HEK293 (cell line): ENCODE measurements at regions not wholly inside any gene's neighbourhood (a gene's known extent, or its start where the extent isn't known, plus 50 kb on each side); places are given as distances from the start of the nearest gene placed in this dataset.

Experiments used
- CTCF ChIA-PET: fragments of 350-600 bp; formaldehyde crosslinking; extraction: SDS; loops from one replicate; lab custom pipeline; 2021; ENCODE audit warnings: antibody characterized with exemption; lab: Yijun Ruan, JAX
- POLR2A ChIA-PET: fragments of 300-600 bp; formaldehyde crosslinking; extraction: SDS; loops from one replicate; lab custom pipeline; 2020; ENCODE audit warnings: antibody characterized with exemption, inconsistent platforms; lab: Yijun Ruan, JAX
- H3K27ac ChIP-seq: fragments of 200-500 bp; sonication (Bioruptor generic); 2 replicates; pipeline ENCODE4 v1.5.1; 2014; ENCODE audit warnings: low read depth, low read length, control low read depth, inconsistent platforms; ENCODE audit errors: extremely low read depth
- H3K36me3 ChIP-seq, 2 experiments: fragments of 200-500 bp in 1 of 2; sonication (Bioruptor generic) in 1 of 2; 1 replicate in 1 of 2; 2 replicates in 1 of 2; pipeline ENCODE4 v1.5.1; 2014 to 2017; ENCODE audit warnings: inconsistent platforms in 2 of 2, low read length in 2 of 2; ENCODE audit not compliant: control insufficient read depth in 2 of 2, insufficient read depth in 1 of 2
- H3K4me1 ChIP-seq: fragments of 200-500 bp; sonication (Bioruptor generic); 2 replicates; pipeline ENCODE4 v1.5.1; 2014; ENCODE audit warnings: mild to moderate bottlenecking, low read length, inconsistent platforms; ENCODE audit not compliant: control insufficient read depth, insufficient read depth
- H3K4me3 ChIP-seq: 2 replicates; pipeline ENCODE4 v1.5.1; 2011; ENCODE audit warnings: low read depth, mild to moderate bottlenecking, control low read depth, low read length, moderate library complexity
- H3K9me3 ChIP-seq: fragments of 200-500 bp; sonication (Bioruptor generic); 2 replicates; pipeline ENCODE4 v1.5.1; 2014; ENCODE audit warnings: low read depth, low read length, inconsistent platforms; ENCODE audit not compliant: control insufficient read depth, insufficient read depth
- CTCF ChIP-seq: fragments of 450-650 bp; formaldehyde crosslinking; IDR thresholded peaks from 2 replicates; pipeline ENCODE4 v1.5.1; 2016; ENCODE audit warnings: missing biosample characterization, missing genetic modification characterization
- IKZF3 ChIP-seq: fragments of 450-650 bp; IDR thresholded peaks from 2 replicates; pipeline ENCODE4 v1.5.0; 2018; ENCODE audit warnings: missing biosample characterization, mild to moderate bottlenecking, missing genetic modification characterization, moderate library complexity
- INSM2 ChIP-seq: fragments of 450-650 bp; formaldehyde crosslinking; IDR thresholded peaks from 2 replicates; pipeline ENCODE4 v1.5.1; 2016; ENCODE audit warnings: missing biosample characterization, missing genetic modification characterization
- PBX3 ChIP-seq: sonication (generic); formaldehyde crosslinking; IDR thresholded peaks from 2 replicates; pipeline ENCODE4 v1.8.1; 2022; ENCODE audit warnings: mild to moderate bottlenecking, moderate library complexity, missing genetic modification reagents
- ZBTB17 ChIP-seq: fragments of 450-650 bp; formaldehyde crosslinking; IDR thresholded peaks from 2 replicates; pipeline ENCODE4 v1.5.1; 2016; ENCODE audit warnings: missing biosample characterization, missing genetic modification characterization
- ZBTB20 ChIP-seq: fragments of 450-650 bp; formaldehyde crosslinking; IDR thresholded peaks from 2 replicates; pipeline ENCODE4 v1.5.1; 2016; ENCODE audit warnings: missing biosample characterization, missing genetic modification characterization
- ZBTB8A ChIP-seq: fragments of 450-650 bp; formaldehyde crosslinking; IDR thresholded peaks from 2 replicates; pipeline ENCODE4 v1.5.1; 2016; ENCODE audit warnings: missing biosample characterization, missing genetic modification characterization
- ZFHX2 ChIP-seq: fragments of 450-650 bp; formaldehyde crosslinking; conservative IDR thresholded peaks from 2 replicates; pipeline ENCODE4 v1.5.1; 2016; ENCODE audit warnings: missing biosample characterization, missing genetic modification characterization
- ZNF121 ChIP-seq: fragments of 450-650 bp; formaldehyde crosslinking; IDR thresholded peaks from 2 replicates; pipeline ENCODE4 v1.5.1; 2016; ENCODE audit warnings: missing biosample characterization, missing genetic modification characterization
- ZNF133 ChIP-seq: fragments of 450-650 bp; formaldehyde crosslinking; IDR thresholded peaks from 2 replicates; pipeline ENCODE4 v1.5.1; 2016; ENCODE audit warnings: missing biosample characterization, missing genetic modification characterization
- ZNF138 ChIP-seq: fragments of 450-650 bp; formaldehyde crosslinking; IDR thresholded peaks from 2 replicates; pipeline ENCODE4 v1.5.1; 2016; ENCODE audit warnings: missing biosample characterization, missing genetic modification characterization, borderline replicate concordance
- ZNF140 ChIP-seq: fragments of 450-650 bp; formaldehyde crosslinking; IDR thresholded peaks from 2 replicates; pipeline ENCODE4 v1.5.1; 2016; ENCODE audit warnings: missing biosample characterization, missing genetic modification characterization
- ZNF16 ChIP-seq: fragments of 450-650 bp; formaldehyde crosslinking; IDR thresholded peaks from 2 replicates; pipeline ENCODE4 v1.5.1; 2016; ENCODE audit warnings: low read depth, missing biosample characterization, missing genetic modification characterization
- ZNF174 ChIP-seq: fragments of 450-650 bp; formaldehyde crosslinking; IDR thresholded peaks from 2 replicates; pipeline ENCODE4 v1.5.0; 2017; ENCODE audit warnings: missing biosample characterization, mild to moderate bottlenecking, missing genetic modification characterization
- ZNF19 ChIP-seq: fragments of 450-650 bp; formaldehyde crosslinking; IDR thresholded peaks from 2 replicates; pipeline ENCODE4; 2016; ENCODE audit warnings: missing biosample characterization, missing genetic modification characterization, low read depth
- ZNF26 ChIP-seq: fragments of 450-650 bp; formaldehyde crosslinking; IDR thresholded peaks from 2 replicates; pipeline ENCODE4 v1.5.1; 2016; ENCODE audit warnings: missing biosample characterization, missing genetic modification characterization
- ZNF350 ChIP-seq: fragments of 450-650 bp; formaldehyde crosslinking; IDR thresholded peaks from 2 replicates; pipeline ENCODE4 v1.5.0; 2017; ENCODE audit warnings: missing biosample characterization, mild to moderate bottlenecking, missing genetic modification characterization
- ZNF37A ChIP-seq: fragments of 450-650 bp; IDR thresholded peaks from 2 replicates; pipeline ENCODE4 v1.5.1; 2018; ENCODE audit warnings: missing biosample characterization, missing genetic modification characterization
- ZNF48 ChIP-seq: fragments of 450-650 bp; formaldehyde crosslinking; IDR thresholded peaks from 2 replicates; pipeline ENCODE4 v1.5.1; 2016; ENCODE audit warnings: missing biosample characterization, missing genetic modification characterization
- ZNF621 ChIP-seq: fragments of 450-650 bp; formaldehyde crosslinking; IDR thresholded peaks from 2 replicates; pipeline ENCODE4 v1.5.1; 2017; ENCODE audit warnings: missing biosample characterization, missing genetic modification characterization
- ZNF623 ChIP-seq: fragments of 450-650 bp; formaldehyde crosslinking; IDR thresholded peaks from 2 replicates; pipeline ENCODE4 v1.5.1; 2016; ENCODE audit warnings: missing biosample characterization, missing genetic modification characterization
- ZNF624 ChIP-seq: fragments of 450-650 bp; formaldehyde crosslinking; IDR thresholded peaks from 2 replicates; pipeline ENCODE4 v1.5.1; 2017; ENCODE audit warnings: missing biosample characterization, missing genetic modification characterization
- ZNF707 ChIP-seq: fragments of 450-650 bp; formaldehyde crosslinking; IDR thresholded peaks from 2 replicates; pipeline ENCODE4 v1.5.1; 2016; ENCODE audit warnings: missing biosample characterization, missing genetic modification characterization
- ZNF747 ChIP-seq: fragments of 450-650 bp; formaldehyde crosslinking; IDR thresholded peaks from 2 replicates; pipeline ENCODE4 v1.5.1; 2016; ENCODE audit warnings: missing biosample characterization, missing genetic modification characterization
- ZNF76 ChIP-seq: fragments of 450-650 bp; formaldehyde crosslinking; IDR thresholded peaks from 2 replicates; pipeline ENCODE4; 2016; ENCODE audit warnings: low read depth, missing biosample characterization, missing genetic modification characterization, borderline replicate concordance
- ZSCAN30 ChIP-seq: fragments of 450-650 bp; IDR thresholded peaks from 2 replicates; pipeline ENCODE4 v1.5.1; 2018; ENCODE audit warnings: missing biosample characterization, mild to moderate bottlenecking, missing genetic modification characterization, moderate library complexity
- ZSCAN4 ChIP-seq: fragments of 450-650 bp; formaldehyde crosslinking; IDR thresholded peaks from 2 replicates; pipeline ENCODE4 v1.5.1; 2017; ENCODE audit warnings: missing biosample characterization, missing genetic modification characterization

GRCh38 chr13:78323848-78324247 is 279.5 kb downstream of the POU4F1 start:
- ChIA-PET CTCF (no interaction called here), POLR2A (no interaction called here)

GRCh38 chr13:78323040-78323439 is 280.3 kb downstream of the POU4F1 start:
- Histone ChIP-seq H3K9me3 (no peaks in the 10 kb centered on the region), H3K4me3 (no peak overlapping the region), H3K27ac (no peak overlapping the region), H3K36me3 (no peaks in the 10 kb centered on the region), H3K4me1 (no peaks in the 10 kb centered on the region)
- TF ChIP-seq ZNF747 (tag by site-specific recombination) = no peak
- no peak for TF ChIP-seq IKZF3 (tag by site-specific recombination)
- no peak for TF ChIP-seq ZNF133 (tag by site-specific recombination)
- TF ChIP-seq ZNF174 = no peak
- CTCF ChIA-PET = interaction anchor here (0.6 kb wide), 1 partner anchor 554 kb away, joined by 3 read pairs; no protein-coding TSS in a partner anchor
- POLR2A ChIA-PET = no interaction called here

More at GRCh38 chr13:78323848-78324247, 279.5 kb downstream of the POU4F1 start:
- H3K4me1 ChIP-seq = no peaks in the 10 kb centered on the region
- H3K36me3 ChIP-seq = no peaks in the 10 kb centered on the region
- H3K4me3 ChIP-seq = no peak overlapping the region
- TF ChIP-seq ZNF707 (tag by site-specific recombination) (no peak), ZBTB17 (tag by site-specific recombination) (no peak), ZNF37A (tag by site-specific recombination) (no peak), ZNF623 (tag by site-specific recombination) (no peak), ZNF48 (no peak), ZNF624 (tag by site-specific recombination) (no peak), ZNF133 (tag by site-specific recombination) (no peak)
- TF ChIP-seq, all 188 proteins: peak for 0
- Histone ChIP-seq H3K9me3 (no peaks in the 10 kb centered on the region), H3K27ac (no peak overlapping the region)

- CTCF ChIA-PET = no interaction called here
- Histone ChIP-seq H3K9me3 (no peaks in the 10 kb centered on the region), H3K36me3 (no peaks in the 10 kb centered on the region), H3K27ac (no peak overlapping the region), H3K4me3 (no peak overlapping the region), H3K4me1 (no peaks in the 10 kb centered on the region)
- POLR2A ChIA-PET = no interaction called here
- TF ChIP-seq INSM2 (no peak), ZNF26 (no peak), ZSCAN4 (tag by site-specific recombination) (no peak), ZBTB8A (tag by site-specific recombination) (no peak), ZFHX2 (tag by site-specific recombination) (no peak), ZSCAN30 (tag by site-specific recombination) (no peak), ZBTB20 (tag by site-specific recombination) (no peak), ZNF76 (tag by site-specific recombination) (no peak), ZNF621 (tag by site-specific recombination) (no peak), CTCF (tag by site-specific recombination) (no peak), ZNF140 (tag by site-specific recombination) (no peak), ZNF16 (no peak), ZNF350 (no peak), ZNF138 (tag by site-specific recombination) (no peak), ZNF19 (tag by site-specific recombination) (no peak), ZNF121 (tag by site-specific recombination) (no peak), PBX3 (CRISPR knock-in tag) (no peak)
Measured at GRCh38 chr13:78319101-78319627, 284.2 kb downstream of the POU4F1 start.
